Fibroblast of mammary gland (primary cell): ENCODE measurements at regions not wholly inside any gene's neighbourhood (a gene's known extent, or its start where the extent isn't known, plus 50 kb on each side); places are given as distances from the start of the nearest gene placed in this dataset.

ENCODE experiments used
- DNase-seq: peaks from one replicate; pipeline ENCODE4 v3.0.0-alpha.2; 2010; ENCODE audit warnings: low read depth
- H3K4me3 ChIP-seq: 2 replicates; pipeline ENCODE4 v1.5.1; 2011; ENCODE audit warnings: low read depth, mild to moderate bottlenecking, low read length, moderate library complexity; ENCODE audit not compliant: control insufficient read depth
- TF ChIP-seq, protein P1 (sequence below): conservative IDR thresholded peaks from 2 replicates; pipeline ENCODE4 v1.5.1; 2011; ENCODE audit warnings: low read depth, low read length, inconsistent platforms; ENCODE audit not compliant: control insufficient read depth, insufficient read depth

DNA sequence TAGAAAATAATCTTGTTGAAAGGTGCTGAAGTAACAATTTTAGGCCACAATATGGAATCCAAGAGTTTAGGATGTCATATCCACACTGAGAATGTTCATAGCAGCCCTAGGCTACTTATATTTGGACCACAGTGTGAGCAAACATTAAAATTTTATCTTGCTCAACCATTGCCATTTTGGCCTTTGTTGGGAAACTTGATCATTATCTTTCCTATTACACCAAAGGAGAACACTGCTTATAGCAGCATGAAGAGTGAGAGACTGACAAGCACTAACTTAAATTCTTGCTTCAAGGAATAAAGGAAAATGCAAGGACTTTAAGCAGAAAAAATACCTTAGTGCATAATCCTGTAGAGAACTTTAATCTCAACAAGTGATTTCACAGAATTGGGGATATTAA lies 86.3 kb upstream of the LRRTM4 start:
- no peak overlapping the region for H3K4me3 ChIP-seq
- TF ChIP-seq, protein P1, sequence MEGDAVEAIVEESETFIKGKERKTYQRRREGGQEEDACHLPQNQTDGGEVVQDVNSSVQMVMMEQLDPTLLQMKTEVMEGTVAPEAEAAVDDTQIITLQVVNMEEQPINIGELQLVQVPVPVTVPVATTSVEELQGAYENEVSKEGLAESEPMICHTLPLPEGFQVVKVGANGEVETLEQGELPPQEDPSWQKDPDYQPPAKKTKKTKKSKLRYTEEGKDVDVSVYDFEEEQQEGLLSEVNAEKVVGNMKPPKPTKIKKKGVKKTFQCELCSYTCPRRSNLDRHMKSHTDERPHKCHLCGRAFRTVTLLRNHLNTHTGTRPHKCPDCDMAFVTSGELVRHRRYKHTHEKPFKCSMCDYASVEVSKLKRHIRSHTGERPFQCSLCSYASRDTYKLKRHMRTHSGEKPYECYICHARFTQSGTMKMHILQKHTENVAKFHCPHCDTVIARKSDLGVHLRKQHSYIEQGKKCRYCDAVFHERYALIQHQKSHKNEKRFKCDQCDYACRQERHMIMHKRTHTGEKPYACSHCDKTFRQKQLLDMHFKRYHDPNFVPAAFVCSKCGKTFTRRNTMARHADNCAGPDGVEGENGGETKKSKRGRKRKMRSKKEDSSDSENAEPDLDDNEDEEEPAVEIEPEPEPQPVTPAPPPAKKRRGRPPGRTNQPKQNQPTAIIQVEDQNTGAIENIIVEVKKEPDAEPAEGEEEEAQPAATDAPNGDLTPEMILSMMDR: no peak
- no peak for DNase-seq

DNA sequence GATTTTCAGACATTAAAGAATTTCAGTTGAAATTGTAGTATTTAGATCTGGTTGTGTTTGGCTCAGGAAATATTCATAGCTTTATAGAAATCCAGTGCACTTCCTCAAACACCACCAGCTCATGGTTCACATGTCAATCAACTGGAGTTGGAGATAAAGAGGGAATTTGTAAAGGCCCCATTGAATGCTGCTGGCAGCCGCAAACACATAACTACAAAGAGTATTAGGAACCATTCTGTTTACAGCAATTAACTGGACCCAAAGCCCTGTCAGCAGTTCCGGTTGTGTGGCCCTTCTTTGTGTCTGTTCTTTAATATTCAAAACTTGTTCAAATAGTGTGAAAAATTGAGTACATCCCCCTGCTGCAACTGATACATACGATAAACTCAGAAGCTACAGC lies 107.4 kb upstream of the LRRTM4 start:
- DNase-seq: no peak
- no peak overlapping the region for H3K4me3 ChIP-seq
- TF ChIP-seq, protein P1: no peak

DNA sequence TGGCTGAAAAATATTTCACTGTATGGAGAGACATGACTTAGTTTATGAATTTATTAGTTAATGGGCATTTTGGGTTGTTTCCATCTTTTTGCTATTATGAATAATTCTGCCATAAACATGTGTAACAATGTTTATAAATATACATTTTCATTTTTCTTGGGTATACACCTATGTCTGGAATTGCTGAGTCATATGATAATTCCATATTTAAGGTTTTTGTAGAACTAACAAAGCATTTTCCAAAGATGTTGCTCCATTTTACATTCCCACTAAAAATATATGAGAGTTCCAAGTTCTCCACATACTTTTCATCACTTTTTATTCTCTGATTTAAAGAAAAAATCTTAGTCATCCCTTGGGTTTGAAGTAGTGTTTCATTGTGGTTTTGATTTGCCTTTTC lies 108.8 kb upstream of the LRRTM4 start:
- DNase-seq: no peak
- TF ChIP-seq, protein P1: no peak

DNA sequence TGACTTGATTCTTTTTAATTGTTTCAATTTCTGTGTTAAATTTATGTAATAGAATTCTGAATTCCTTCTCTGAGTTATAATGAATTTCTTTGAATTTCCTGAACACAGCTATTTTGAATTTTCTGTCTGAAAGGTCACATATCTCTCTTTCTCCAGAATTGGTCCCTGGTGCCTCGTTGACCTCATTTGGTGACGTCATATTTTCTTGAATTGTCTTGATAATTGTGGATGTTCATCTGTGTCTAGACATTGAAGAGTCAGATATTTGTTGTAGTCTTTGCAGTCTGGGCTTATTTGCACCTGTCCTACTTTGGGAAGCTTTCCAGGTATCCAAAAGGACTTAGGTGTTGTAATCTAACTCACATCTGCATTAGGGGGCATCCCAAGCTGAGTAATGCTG lies 111.4 kb upstream of the LRRTM4 start:
- DNase-seq: no peak
- TF ChIP-seq, protein P1: no peak
- no peak overlapping the region for H3K4me3 ChIP-seq

More for the DNA sequence above, 108.8 kb upstream of the LRRTM4 start:
- no peak overlapping the region for H3K4me3 ChIP-seq

DNA sequence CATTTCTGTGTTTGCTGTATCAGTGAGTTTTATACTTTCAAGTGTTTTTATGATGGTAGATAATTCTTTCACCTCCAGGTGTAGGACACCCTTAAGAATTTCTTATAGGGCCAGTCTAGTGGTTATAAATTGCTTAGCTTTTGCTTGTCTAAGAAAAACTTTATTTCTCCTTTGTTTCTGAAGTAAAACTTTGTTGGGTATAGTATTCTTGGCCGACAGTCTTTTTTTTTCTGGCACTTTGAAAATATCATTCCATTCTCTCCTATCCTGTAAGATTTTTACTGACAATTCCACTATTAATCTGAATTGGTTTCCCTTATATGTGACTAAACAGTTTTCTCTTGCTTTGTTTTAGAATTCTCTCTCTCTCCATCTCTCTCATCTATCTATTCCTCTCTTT lies 118.7 kb upstream of the LRRTM4 start:
- TF ChIP-seq, protein P1: no peak
- no peak for DNase-seq
- no peak overlapping the region for H3K4me3 ChIP-seq

DNA sequence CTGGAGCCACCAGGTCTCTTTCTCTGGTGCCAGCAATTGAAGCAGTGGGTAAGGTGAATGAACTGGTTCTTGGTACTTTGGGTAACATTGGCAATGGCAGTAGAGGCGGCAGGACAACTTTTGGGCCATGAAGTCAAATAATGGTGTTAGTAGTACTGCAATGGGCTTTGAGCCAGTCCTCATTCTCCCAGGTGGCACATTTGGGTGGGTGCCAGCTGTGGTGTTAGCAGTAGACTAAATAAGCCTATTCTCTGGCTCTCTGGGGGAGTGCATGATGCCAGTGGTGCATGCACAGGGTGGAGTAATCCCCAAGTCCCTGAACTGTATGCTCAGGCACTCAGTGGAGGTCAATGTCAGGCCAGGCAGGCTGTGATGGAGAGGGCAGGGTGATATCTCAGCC lies 120.2 kb upstream of the LRRTM4 start:
- no peak for DNase-seq
- H3K4me3 ChIP-seq: no peak overlapping the region
- TF ChIP-seq, protein P1: no peak

DNA sequence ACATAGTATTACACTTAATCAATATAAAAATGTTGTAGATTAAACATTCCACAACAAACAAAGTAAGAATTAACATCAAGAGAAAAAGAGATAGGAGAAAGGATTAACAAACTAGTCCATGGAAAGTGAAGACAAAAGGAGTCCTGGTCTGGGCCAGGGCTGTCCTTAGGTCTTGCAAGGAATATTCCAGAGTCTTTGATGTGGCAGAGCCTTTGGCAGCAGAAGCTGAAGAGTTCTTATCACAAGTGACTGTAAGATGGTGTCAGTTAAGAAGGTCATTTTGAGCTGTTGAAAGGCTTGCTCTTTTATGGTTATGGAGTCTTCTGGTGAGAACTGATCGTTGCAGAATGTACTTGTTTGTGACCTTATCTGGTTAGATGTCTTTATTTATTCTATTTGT lies 127.7 kb upstream of the LRRTM4 start:
- TF ChIP-seq, protein P1: no peak
- DNase-seq: no peak
- no peak overlapping the region for H3K4me3 ChIP-seq
